K562 (cell line): ENCODE measurements at regions not wholly inside any gene's neighbourhood (a gene's known extent, or its start where the extent isn't known, plus 50 kb on each side); places are given as distances from the start of the nearest gene placed in this dataset.

Source experiments
- ADNP ChIP-seq: fragments of 200-800 bp; sonication (Bioruptor generic); IDR thresholded peaks from 2 replicates; pipeline ENCODE4 v1.6.1; 2016; ENCODE audit warnings: missing genetic modification characterization, missing compliant biosample characterization
- BDP1 ChIP-seq: IDR thresholded peaks from 3 replicates; pipeline ENCODE4 v1.6.1; 2011; ENCODE audit not compliant: insufficient read length, insufficient read depth
- BMI1 ChIP-seq: fragments of 150-350 bp; IDR thresholded peaks from 2 replicates; pipeline ENCODE4 v1.6.1; 2014; ENCODE audit warnings: low read length
- EP300 ChIP-seq: IDR thresholded peaks from 2 replicates; pipeline ENCODE4 v1.6.1; 2012; ENCODE audit warnings: low read length, improper control_type of control experiment
- MAFF ChIP-seq: IDR thresholded peaks from 2 replicates; pipeline ENCODE4 v1.6.1; 2012; ENCODE audit warnings: low read length, improper control_type of control experiment
- PATZ1 ChIP-seq: fragments of 250-450 bp; sonication (Bioruptor Pico); IDR thresholded peaks from 2 replicates; pipeline ENCODE4 v1.5.0; 2020; ENCODE audit warnings: mild to moderate bottlenecking, borderline replicate concordance
- PCBP1 ChIP-seq: fragments of 200-400 bp; formaldehyde crosslinking; IDR thresholded peaks from 2 replicates; pipeline ENCODE4 v1.6.1; 2018; ENCODE audit warnings: mild to moderate bottlenecking, low read depth, low read length; ENCODE audit not compliant: poor library complexity, severe bottlenecking
- PTRF ChIP-seq: fragments of 450-650 bp; IDR thresholded peaks from 2 replicates; pipeline ENCODE4 v1.6.1; 2016; ENCODE audit warnings: mild to moderate bottlenecking, missing genetic modification characterization, missing compliant biosample characterization
- YY1 ChIP-seq, 3 experiments: IDR thresholded peaks; 2 replicates each; pipeline ENCODE4 v1.6.1; 2011; ENCODE audit warnings: low read length in 2 of 3, mild to moderate bottlenecking in 2 of 3, moderate library complexity in 2 of 3, borderline replicate concordance in 1 of 3, control low read depth in 1 of 3, low read depth in 1 of 3; ENCODE audit not compliant: insufficient read depth in 3 of 3, insufficient replicate concordance in 2 of 3, control insufficient read depth in 1 of 3, insufficient read length in 1 of 3; ENCODE audit errors: extremely low read depth in 1 of 3
- ZNF280A ChIP-seq: fragments of 450-650 bp; IDR thresholded peaks from 2 replicates; pipeline ENCODE4 v1.6.1; 2018; ENCODE audit warnings: mild to moderate bottlenecking, low read depth; ENCODE audit not compliant: partially characterized antibody

GRCh38 chr9:87088621-87089365, 141.5 kb upstream of the GAS1 start:
- TF ChIP-seq YY1 (IDR thresholded peaks at IDR 0.05; ENCODE audit: borderline replicate concordance in 1 of 3, control insufficient read depth in 1 of 3, extremely low read depth in 1 of 3, insufficient read depth in 3 of 3, insufficient read length in 1 of 3, insufficient replicate concordance in 2 of 3, low read depth in 1 of 3, low read length in 2 of 3) (no peak), MAFF (no peak), PATZ1 (CRISPR knock-in tag) (no peak), PCBP1 (no peak), PTRF (tag) (no peak), EP300 (no peak), ZNF280A (no peak), BDP1 (no peak), BMI1 (no peak), ADNP (tag) (no peak)
